SU-DHL-6 (cell line): ENCODE measurements at regions not wholly inside any gene's neighbourhood (a gene's known extent, or its start where the extent isn't known, plus 50 kb on each side); places are given as distances from the start of the nearest gene placed in this dataset.

Source experiments
- H2AFZ ChIP-seq: fragments of 200-600 bp; sonication (generic); 2 replicates; pipeline ENCODE4 v1.6.1; 2014; ENCODE audit warnings: low read depth, mild to moderate bottlenecking, moderate library complexity, mixed read lengths, antibody characterized with exemption, low read length; ENCODE audit not compliant: severe bottlenecking
- H3F3A ChIP-seq: fragments of 200-600 bp; shearing (Covaris generic); 2 replicates; pipeline ENCODE4 v1.6.0; 2016; ENCODE audit warnings: antibody characterized with exemption, mild to moderate bottlenecking; ENCODE audit not compliant: insufficient read depth
- H3K27ac ChIP-seq: fragments of 200-600 bp; sonication (generic); 2 replicates; pipeline ENCODE4 v1.5.1; 2016; ENCODE audit warnings: low read depth, mild to moderate bottlenecking, low read length, moderate library complexity, mixed read lengths
- H3K27me3 ChIP-seq: fragments of 200-600 bp; sonication (generic), shearing (Covaris generic); 2 replicates; pipeline ENCODE4 v1.6.0; 2014; ENCODE audit warnings: mild to moderate bottlenecking, low read length
- H3K36me3 ChIP-seq: fragments of 200-600 bp; sonication (generic); 2 replicates; pipeline ENCODE4 v1.6.1; 2014; ENCODE audit warnings: mild to moderate bottlenecking, low read length, mixed read lengths
- H3K4me2 ChIP-seq: fragments of 300-600, 200-600 bp; shearing (Covaris generic), sonication (generic); 2 replicates; pipeline ENCODE4 v1.6.0; 2014; ENCODE audit warnings: low read length, low read depth, mild to moderate bottlenecking; ENCODE audit not compliant: poor library complexity, severe bottlenecking
- H3K4me3 ChIP-seq: fragments of 200-600 bp; sonication (generic); 2 replicates; pipeline ENCODE4 v1.5.1; 2014; ENCODE audit warnings: antibody characterized with exemption, low read length, mild to moderate bottlenecking, mixed read lengths; ENCODE audit not compliant: insufficient read depth, poor library complexity, severe bottlenecking
- H3K79me2 ChIP-seq: fragments of 200-600 bp; sonication (generic); 2 replicates; pipeline ENCODE4 v1.6.1; 2014; ENCODE audit warnings: mild to moderate bottlenecking, low read length, moderate library complexity; ENCODE audit not compliant: insufficient read depth
- H3K9ac ChIP-seq: fragments of 200-600 bp; sonication (generic); 2 replicates; pipeline ENCODE4 v1.7.0; 2014; ENCODE audit warnings: mild to moderate bottlenecking, low read length
- H3K9me2 ChIP-seq: fragments of 200-600 bp; sonication (generic); replicated peaks from 2 replicates; pipeline ENCODE4 v1.6.1; 2014; ENCODE audit warnings: low read length; ENCODE audit not compliant: insufficient read depth
- H3K9me3 ChIP-seq: fragments of 200-600 bp; sonication (generic); 2 replicates; pipeline ENCODE4 v1.6.1; 2014; ENCODE audit warnings: low read length, mixed read lengths; ENCODE audit not compliant: insufficient read depth
- H4K20me1 ChIP-seq: fragments of 200-600 bp; sonication (generic); 2 replicates; pipeline ENCODE4 v1.6.1; 2014; ENCODE audit warnings: low read depth, mild to moderate bottlenecking, antibody characterized with exemption, low read length, moderate library complexity, mixed read lengths
- CTCF ChIP-seq: fragments of 200-600 bp; sonication (generic); IDR thresholded peaks from one replicate; pipeline ENCODE4 v1.5.1; 2017; ENCODE audit warnings: antibody characterized with exemption, mild to moderate bottlenecking, low read length, moderate library complexity; ENCODE audit not compliant: insufficient read depth, poor library complexity, severe bottlenecking
- EZH2phosphoT487 ChIP-seq: fragments of 200-600 bp; sonication (generic), shearing (Covaris generic); conservative IDR thresholded peaks from 2 replicates; pipeline ENCODE4 v1.6.1; 2018; ENCODE audit warnings: mild to moderate bottlenecking, antibody characterized with exemption, low read length, moderate library complexity, mixed read lengths

- Histone ChIP-seq H3K9me2 (no peaks in the 10 kb centered on the region), H3K9me3 (no peaks in the 10 kb centered on the region), H3K79me2 (no peaks in the 10 kb centered on the region), H4K20me1 (no peaks in the 10 kb centered on the region), H3F3A (no peaks in the 10 kb centered on the region), H3K36me3 (no peaks in the 10 kb centered on the region), H2AFZ (no peak overlapping the region), H3K27ac (no peak overlapping the region), H3K4me2 (no peak overlapping the region), H3K9ac (no peak overlapping the region), H3K4me3 (no peak overlapping the region), H3K27me3 (no peaks in the 10 kb centered on the region)
- TF ChIP-seq CTCF = no peak
- no peak for TF ChIP-seq EZH2phosphoT487
Measured at GRCh38 chr5:92963800-92964199, 617.2 kb downstream of the NR2F1-AS1 start.

- no peak overlapping the region for H3K4me2 ChIP-seq
- H3K9me2 ChIP-seq = no peaks in the 10 kb centered on the region
- no peaks in the 10 kb centered on the region for H4K20me1 ChIP-seq
- no peaks in the 10 kb centered on the region for H3F3A ChIP-seq
- H3K36me3 ChIP-seq = no peaks in the 10 kb centered on the region
- H3K27me3 ChIP-seq = no peaks in the 10 kb centered on the region
- H3K79me2 ChIP-seq = no peaks in the 10 kb centered on the region
- TF ChIP-seq EZH2phosphoT487 = no peak
- no peak for TF ChIP-seq CTCF
- H3K27ac ChIP-seq = no peak overlapping the region
- H3K9me3 ChIP-seq = no peaks in the 10 kb centered on the region
- no peak overlapping the region for H2AFZ ChIP-seq
- H3K4me3 ChIP-seq = no peak overlapping the region
- H3K9ac ChIP-seq = no peak overlapping the region
Measured at GRCh38 chr5:92962752-92963151, 618.3 kb downstream of the NR2F1-AS1 start.

- no peak overlapping the region for H3K9ac ChIP-seq
- TF ChIP-seq EZH2phosphoT487 (no peak), CTCF (no peak)
- no peaks in the 10 kb centered on the region for H3K79me2 ChIP-seq
- H3K27me3 ChIP-seq = no peaks in the 10 kb centered on the region
- no peaks in the 10 kb centered on the region for H3K9me3 ChIP-seq
- H3K36me3 ChIP-seq = no peaks in the 10 kb centered on the region
- H2AFZ ChIP-seq = no peak overlapping the region
- no peak overlapping the region for H3K4me2 ChIP-seq
- no peaks in the 10 kb centered on the region for H4K20me1 ChIP-seq
- no peak overlapping the region for H3K27ac ChIP-seq
- no peak overlapping the region for H3K4me3 ChIP-seq
- no peaks in the 10 kb centered on the region for H3F3A ChIP-seq
- no peaks in the 10 kb centered on the region for H3K9me2 ChIP-seq
Measured at GRCh38 chr5:92956886-92957285, 624.1 kb downstream of the NR2F1-AS1 start.

GRCh38 chr5:92952243-92952642 lies 628.8 kb downstream of the NR2F1-AS1 start:
- H3K36me3 ChIP-seq = no peaks in the 10 kb centered on the region
- H3K27ac ChIP-seq = no peak overlapping the region
- H3F3A ChIP-seq = no peaks in the 10 kb centered on the region
- no peak overlapping the region for H2AFZ ChIP-seq
- no peak overlapping the region for H3K9ac ChIP-seq
- no peaks in the 10 kb centered on the region for H3K27me3 ChIP-seq
- no peaks in the 10 kb centered on the region for H4K20me1 ChIP-seq
- no peaks in the 10 kb centered on the region for H3K9me3 ChIP-seq
- no peak for TF ChIP-seq CTCF
- no peak for TF ChIP-seq EZH2phosphoT487
- H3K4me3 ChIP-seq = no peak overlapping the region
- H3K9me2 ChIP-seq = no peaks in the 10 kb centered on the region
- H3K4me2 ChIP-seq = no peak overlapping the region
- no peaks in the 10 kb centered on the region for H3K79me2 ChIP-seq
